Neutrophil (primary cell): ENCODE measurements at regions not wholly inside any gene's neighbourhood (a gene's known extent, or its start where the extent isn't known, plus 50 kb on each side); places are given as distances from the start of the nearest gene placed in this dataset.

Experiments used
- H3K27ac ChIP-seq: fragments of 200-600 bp; sonication (generic); 2 replicates; pipeline ENCODE4 v1.5.1; 2016; ENCODE audit warnings: mild to moderate bottlenecking, moderate library complexity
- H3K27me3 ChIP-seq: fragments of 200-600 bp; sonication (generic); 2 replicates; pipeline ENCODE4 v1.6.0; 2016; ENCODE audit warnings: mild to moderate bottlenecking
- H3K36me3 ChIP-seq: fragments of 200-600 bp; sonication (generic); 2 replicates; pipeline ENCODE4 v1.5.1; 2017
- H3K4me1 ChIP-seq, 2 experiments: fragments of 200-600 bp in 1 of 2; sonication (generic) in 1 of 2; 1 replicate in 1 of 2; 2 replicates in 1 of 2; pipeline versions ENCODE4 v1.5.1 to v1.6.1; 2013 to 2016; ENCODE audit warnings: low read depth in 1 of 2, low read length in 1 of 2, mild to moderate bottlenecking in 1 of 2, moderate library complexity in 1 of 2; ENCODE audit not compliant: control insufficient read depth in 1 of 2, insufficient read depth in 1 of 2
- H3K4me3 ChIP-seq, 2 experiments: fragments of 200-600 bp in 1 of 2; sonication (generic) in 1 of 2; 1 replicate in 1 of 2; 2 replicates in 1 of 2; pipeline ENCODE4 v1.5.1; 2013 to 2016; ENCODE audit warnings: low read depth in 1 of 2, low read length in 1 of 2, mild to moderate bottlenecking in 1 of 2, moderate library complexity in 1 of 2
- H3K9me3 ChIP-seq: fragments of 200-600 bp; sonication (generic); 2 replicates; pipeline ENCODE4 v1.5.1; 2016
- CTCF ChIP-seq: fragments of 200-600 bp; sonication (generic); IDR thresholded peaks from 2 replicates; pipeline ENCODE4 v1.5.1; 2016; ENCODE audit warnings: antibody characterized with exemption

GRCh38 chr12:65536351-65536750, 257.9 kb downstream of the MSRB3 start:
- no peak for TF ChIP-seq CTCF
- no peak overlapping the region for H3K4me3 ChIP-seq
- no peaks in the 10 kb centered on the region for H3K36me3 ChIP-seq
- peaks cover 10% of the 10 kb centered on the region for H3K9me3 ChIP-seq
- H3K27ac ChIP-seq: no peak overlapping the region
- no peaks in the 10 kb centered on the region for H3K4me1 ChIP-seq
- no peaks in the 10 kb centered on the region for H3K27me3 ChIP-seq

GRCh38 chr12:65536876-65537681, 258.6 kb downstream of the MSRB3 start:
- no peak overlapping the region for H3K4me3 ChIP-seq
- no peak for TF ChIP-seq CTCF
- H3K27me3 ChIP-seq: no peaks in the 10 kb centered on the region
- peaks cover 10% of the 10 kb centered on the region for H3K9me3 ChIP-seq
- no peaks in the 10 kb centered on the region for H3K4me1 ChIP-seq
- H3K27ac ChIP-seq: no peak overlapping the region
- no peaks in the 10 kb centered on the region for H3K36me3 ChIP-seq

DNA sequence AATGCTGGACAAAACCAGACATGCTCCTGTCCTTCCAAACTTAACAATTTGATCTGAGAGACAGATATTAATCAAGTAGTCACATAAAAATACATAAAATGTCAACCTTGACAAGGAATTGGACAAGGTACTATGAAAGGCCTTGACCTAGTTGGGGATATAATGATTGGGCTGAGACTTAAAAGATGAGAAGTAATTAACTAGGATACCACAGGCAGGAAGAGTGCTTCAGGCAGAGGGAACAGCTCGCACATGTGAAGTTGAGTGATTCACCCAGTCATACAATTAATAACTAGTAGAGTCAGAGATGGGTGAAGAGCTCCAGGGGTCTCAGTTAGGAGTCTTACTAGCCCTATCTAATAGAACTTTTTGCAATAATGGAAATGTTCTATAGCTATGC, 259.5 kb downstream of the MSRB3 start:
- H3K36me3 ChIP-seq: no peaks in the 10 kb centered on the region
- no peaks in the 10 kb centered on the region for H3K4me1 ChIP-seq
- no peak overlapping the region for H3K27ac ChIP-seq
- H3K27me3 ChIP-seq: no peaks in the 10 kb centered on the region
- TF ChIP-seq CTCF: no peak
- H3K9me3 ChIP-seq: peaks cover 10% of the 10 kb centered on the region
- no peak overlapping the region for H3K4me3 ChIP-seq

DNA sequence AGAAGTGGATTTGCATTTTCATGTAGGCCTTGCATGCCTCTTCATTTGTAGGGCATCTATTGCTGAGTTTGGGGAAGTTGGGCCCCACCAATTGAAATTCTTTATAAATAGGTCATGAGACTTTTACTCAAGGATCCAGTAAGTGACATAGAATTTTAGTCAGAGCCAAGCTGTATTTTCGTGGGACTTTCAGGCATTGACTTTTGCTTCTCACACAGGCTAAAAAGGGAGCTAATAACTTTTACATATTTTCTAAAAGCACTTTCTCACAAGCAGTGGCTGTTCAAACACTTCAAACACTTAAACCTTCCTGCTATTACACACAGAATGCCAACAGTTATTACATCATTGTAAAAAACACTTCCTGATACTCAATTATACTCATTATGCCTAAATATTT, 260.5 kb downstream of the MSRB3 start:
- no peak for TF ChIP-seq CTCF
- Histone ChIP-seq H3K27me3 (no peaks in the 10 kb centered on the region), H3K4me3 (no peak overlapping the region), H3K9me3 (peaks cover 10% of the 10 kb centered on the region), H3K27ac (no peak overlapping the region), H3K4me1 (no peaks in the 10 kb centered on the region), H3K36me3 (no peaks in the 10 kb centered on the region)

- no peak overlapping the region for H3K4me3 ChIP-seq
- TF ChIP-seq CTCF: no peak
Observed at GRCh38 chr12:65540140-65540539, 261.7 kb downstream of the MSRB3 start.

More at GRCh38 chr12:65540140-65540539, 261.7 kb downstream of the MSRB3 start:
- Histone ChIP-seq H3K9me3 (peaks cover 10% of the 10 kb centered on the region), H3K27me3 (no peaks in the 10 kb centered on the region), H3K36me3 (no peaks in the 10 kb centered on the region), H3K27ac (no peak overlapping the region), H3K4me1 (no peaks in the 10 kb centered on the region)
